SIG-M5 treated with dmso at 0.1 percent for 504 hours (cell line): ENCODE measurements at regions not wholly inside any gene's neighbourhood (a gene's known extent, or its start where the extent isn't known, plus 50 kb on each side); places are given as distances from the start of the nearest gene placed in this dataset.

Experiments used
- DNase-seq: peaks from one replicate; lab custom pipeline; 2025; ENCODE audit not compliant: unreplicated experiment; lab: John Stamatoyannopoulos, UW

DNA sequence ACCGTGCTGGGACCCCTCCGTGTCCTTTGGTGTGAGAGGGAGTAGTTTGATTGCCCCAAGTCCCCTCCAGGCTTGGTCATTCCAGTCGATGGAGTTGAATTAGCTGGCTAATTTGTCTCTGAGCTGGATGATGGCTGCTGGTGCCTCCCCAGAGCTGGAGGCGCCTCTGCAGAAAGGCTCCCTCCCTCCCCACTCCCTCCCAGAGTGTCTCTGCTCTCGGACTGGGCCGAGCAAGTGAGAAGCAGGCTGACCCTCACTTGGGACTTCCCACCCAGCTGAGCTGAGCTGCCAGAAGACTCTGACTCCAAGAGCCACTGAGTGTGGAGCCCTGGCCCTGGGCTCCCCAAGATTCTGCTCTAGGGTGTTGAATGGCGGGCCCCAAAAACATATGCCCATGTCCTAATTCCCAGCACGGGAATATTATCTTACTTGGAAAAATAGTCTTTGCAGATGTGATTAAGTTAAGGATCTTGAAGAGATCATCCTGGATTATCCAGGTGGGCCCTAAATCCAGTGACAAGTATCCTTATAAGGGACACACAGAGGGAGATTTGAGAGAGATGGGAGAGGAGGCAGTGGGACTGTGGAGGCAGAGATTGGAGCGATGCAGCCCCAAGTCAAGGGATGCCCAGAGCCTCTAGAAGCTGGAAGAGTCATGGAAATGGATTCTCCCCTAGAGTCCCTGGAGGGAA lies 60.7 kb upstream of the TLE3 start:
- DNase-seq: no peak

DNA sequence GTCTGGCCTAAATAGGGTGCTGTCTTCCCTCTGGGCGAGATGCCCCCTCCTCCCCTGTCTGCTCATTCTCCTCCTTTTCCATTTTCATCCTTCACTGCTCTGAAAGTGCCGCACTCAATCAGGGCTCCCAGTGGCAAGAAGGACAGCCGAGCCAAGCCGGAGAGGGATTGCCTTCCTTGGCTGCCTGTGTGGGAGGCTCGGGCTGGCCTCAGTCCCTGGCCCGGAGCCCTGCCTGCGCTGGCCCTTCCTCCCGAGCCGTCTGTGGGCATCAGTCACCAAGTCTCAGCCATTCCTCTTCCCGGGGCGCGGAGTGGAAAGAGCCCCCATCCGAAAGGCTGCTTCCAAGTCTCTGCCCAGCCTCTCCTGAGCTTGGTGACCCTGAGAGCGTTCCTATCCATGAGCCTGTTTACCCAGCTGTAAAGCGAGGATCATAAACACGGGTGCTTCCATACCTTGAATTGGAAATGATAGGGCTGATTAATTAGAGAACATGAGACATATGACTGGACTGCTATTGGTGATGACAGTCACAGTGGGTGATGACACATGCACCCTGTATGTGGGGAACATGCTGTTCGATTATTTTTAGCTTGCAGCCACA lies 59.1 kb upstream of the TLE3 start:
- DNase-seq: no peak

DNA sequence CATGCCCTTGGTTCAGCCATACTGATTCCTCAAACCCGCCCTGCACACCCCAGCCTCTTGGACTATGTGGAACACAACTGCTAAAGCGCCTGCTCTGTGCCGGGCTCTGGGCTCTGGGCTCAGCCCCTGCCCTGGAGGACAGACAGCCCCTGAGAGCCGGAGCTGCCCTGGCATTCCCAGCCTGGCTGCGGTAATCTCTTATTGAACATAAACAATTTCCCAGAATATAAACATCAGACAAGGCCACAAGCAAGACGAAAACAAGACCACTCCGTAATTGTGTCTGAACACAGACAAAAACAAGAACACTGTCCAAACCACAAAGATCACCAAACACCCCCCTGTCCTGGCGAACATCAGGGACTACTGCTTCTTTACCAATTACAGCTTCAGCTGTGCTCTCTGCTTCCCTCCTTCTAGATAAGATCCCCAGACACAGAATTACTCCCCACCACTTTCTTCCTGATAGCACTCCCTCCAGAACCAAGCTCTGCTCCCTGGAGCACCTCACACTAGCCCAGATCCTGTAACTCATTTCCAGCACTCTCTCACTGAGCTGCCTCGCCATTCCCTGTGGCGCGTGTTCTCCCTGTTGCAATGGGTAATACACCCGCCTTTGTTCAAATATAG lies 57.1 kb upstream of the TLE3 start:
- DNase-seq: no peak

DNA sequence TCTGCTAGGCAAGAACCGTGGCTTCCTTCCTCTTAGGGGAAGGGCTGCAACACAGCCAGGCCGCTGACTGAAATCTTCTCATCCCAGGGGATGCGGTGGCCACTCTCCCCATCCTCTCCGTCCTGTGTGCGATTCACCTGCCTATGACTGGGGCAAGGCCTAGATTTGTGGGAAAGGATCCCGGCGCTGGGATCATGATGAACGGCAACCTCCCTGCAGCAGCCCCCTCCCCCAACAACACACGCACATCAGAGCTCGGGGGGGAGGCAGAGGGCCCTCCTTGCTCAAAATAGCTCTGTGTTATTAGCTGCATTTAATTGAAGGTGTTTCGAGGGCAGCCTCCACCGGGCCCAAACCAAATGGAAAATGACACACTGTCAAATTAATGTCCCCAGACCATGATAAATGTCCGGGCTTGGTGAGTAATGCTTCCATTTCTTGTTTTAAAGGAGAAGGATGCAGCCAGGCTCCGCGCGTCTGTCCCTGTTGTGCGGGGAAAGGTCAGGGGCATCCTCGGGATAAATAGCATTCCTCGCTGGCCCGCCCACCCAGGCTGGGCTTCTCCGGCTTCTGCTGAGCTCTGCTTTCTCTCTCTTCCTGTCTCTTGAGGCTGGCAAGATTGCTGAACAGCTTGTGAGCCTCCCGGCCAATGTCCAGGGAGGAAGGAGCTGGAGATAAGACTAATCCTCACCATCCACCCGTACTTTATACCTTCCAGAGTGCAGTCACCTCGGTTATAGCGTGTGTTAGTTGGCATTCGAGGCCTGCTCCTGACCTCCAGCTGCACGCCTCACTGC lies 56.4 kb upstream of the TLE3 start:
- DNase-seq: no peak

DNA sequence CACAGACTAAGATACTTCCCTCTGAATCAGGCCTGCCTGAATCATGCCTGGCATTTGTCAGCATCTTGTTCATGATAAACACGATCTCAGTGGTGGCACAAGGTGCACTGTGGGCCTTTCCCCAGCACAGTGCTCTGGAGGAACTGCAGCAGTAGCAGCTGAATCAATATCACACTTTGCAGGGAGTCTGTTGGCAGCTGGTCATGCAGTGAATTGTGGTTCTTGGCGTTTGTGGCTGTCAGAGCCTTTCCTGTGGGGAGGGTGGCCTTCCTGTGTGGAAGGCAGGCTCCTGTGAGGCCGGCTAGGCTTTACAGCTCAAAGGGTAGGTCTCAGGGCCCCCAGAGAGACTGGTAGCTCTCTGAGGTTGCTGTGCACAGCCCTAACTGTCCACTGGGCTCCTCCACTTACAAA lies 54.4 kb upstream of the TLE3 start:
- no peak for DNase-seq

DNA sequence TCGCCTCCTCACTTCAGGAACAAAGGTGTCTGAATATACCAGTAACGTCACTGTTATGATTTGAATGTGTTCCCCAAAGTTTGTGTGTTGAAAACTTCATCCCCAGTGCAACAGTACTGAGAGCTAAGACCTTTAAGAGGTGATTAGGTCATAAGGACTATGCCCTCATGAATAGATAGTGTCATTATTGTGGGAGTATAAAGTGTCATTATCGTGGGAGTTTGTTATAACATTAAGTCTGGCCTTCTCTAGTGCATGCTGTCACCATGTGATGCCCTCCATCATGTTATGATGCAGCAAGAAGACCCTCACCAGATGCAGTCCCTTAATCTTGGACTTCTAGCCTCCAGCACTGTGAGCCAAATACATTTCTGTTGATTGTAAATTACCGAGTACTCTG lies 53.7 kb upstream of the TLE3 start:
- no peak for DNase-seq

DNA sequence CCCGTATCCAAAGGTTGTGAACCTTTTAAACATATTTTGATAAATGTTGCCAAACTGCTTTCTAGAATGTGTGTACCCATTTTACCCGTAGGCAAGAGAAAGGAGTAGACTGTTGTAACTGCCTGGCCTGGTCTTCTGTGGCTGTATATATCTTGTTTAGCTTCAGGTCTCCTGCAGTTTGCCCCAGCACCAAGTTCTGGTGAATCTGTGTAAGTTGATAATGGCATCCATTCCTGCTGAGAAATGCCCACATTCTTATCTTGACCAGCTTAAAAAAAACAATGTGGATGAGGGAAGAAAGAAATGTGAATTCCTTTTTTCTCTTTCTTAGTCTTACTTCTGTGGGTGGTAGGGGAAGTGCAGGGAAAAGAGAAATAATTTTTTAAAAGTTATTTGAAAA lies 53.3 kb upstream of the TLE3 start:
- DNase-seq: no peak

DNA sequence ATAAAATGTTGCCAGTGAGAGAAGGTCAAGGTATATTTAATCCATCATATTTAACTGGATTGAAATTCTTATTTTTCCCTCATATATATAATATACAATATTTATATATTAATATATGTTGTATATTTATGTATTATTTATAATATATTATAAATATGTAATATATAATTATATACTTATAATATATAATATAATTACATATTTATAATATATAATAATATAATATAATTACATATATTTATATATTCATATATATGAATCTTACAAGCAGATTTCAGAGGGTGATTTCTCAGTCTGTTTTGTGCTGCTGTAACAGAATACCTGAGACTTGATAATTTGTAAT lies 52.7 kb upstream of the TLE3 start:
- DNase-seq: no peak

DNA sequence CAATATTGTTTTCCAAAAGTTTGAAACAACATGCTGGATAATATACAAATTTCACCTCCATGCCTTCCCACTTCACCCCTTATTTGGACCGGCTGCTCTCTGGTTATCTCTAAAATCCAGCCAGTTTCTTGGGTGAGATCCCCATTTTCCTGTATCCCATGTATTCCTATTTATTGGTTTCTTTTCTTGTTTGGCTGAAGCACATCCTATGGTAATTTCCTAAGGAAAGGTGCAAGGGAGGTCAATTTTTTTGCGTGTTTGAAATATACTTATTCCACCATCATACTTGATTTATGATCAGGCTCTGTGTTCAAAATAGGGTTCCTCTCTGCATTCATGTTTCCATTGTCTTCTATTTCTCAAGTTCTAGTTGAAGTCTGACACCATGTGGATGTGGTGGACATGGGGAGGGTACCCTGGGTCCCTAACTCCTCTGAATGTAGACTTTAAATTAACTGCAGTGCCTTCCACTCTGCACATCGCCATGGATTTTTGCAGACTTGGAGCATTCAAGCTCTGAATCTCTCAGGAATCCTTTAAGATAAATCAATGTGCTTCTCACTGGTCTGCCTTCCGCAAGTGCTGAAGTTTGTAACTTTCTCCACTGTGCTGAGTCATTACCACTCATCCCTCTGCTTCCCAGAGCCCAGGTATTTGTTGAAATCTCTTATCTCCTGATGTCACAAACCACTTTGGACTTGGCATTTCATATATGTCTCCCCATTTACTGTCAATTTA lies 52.1 kb upstream of the TLE3 start:
- DNase-seq: no peak

DNA sequence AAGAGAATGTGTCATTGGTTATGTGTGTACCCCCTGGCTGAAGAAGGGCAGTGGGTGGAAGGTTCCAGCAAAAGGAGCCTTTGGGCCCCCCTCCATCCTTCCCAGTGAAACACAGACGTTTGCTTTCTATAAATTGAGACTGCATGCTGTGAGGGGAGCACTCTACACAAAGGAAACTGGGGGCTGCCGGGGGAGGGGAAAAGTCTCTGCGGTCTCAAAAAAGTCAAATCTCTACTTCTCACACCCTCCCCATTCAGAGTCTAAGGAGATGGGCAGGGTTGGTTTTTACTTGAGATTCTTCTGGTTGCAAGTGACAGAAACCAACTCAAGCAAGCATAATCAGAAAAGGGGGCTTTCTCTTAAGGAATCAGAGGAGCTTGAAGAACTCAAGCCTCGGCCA lies 50.1 kb upstream of the TLE3 start:
- no peak for DNase-seq
